GM18526 (cell line): ENCODE measurements at regions not wholly inside any gene's neighbourhood (a gene's known extent, or its start where the extent isn't known, plus 50 kb on each side); places are given as distances from the start of the nearest gene placed in this dataset.

Experiments used
- POLR2A ChIP-seq: IDR thresholded peaks from 3 replicates; pipeline ENCODE4 v1.6.1; 2011; ENCODE audit not compliant: insufficient read length; ENCODE audit errors: extremely low read depth

- no peak for TF ChIP-seq POLR2A
Measured at GRCh38 chr1:38516560-38516959, 343.0 kb downstream of the RRAGC start.

GRCh38 chr1:38512789-38513188 is 346.8 kb downstream of the RRAGC start:
- TF ChIP-seq POLR2A, result no peak

GRCh38 chr1:38512024-38512767 is 347.4 kb downstream of the RRAGC start:
- TF ChIP-seq POLR2A, result no peak

GRCh38 chr1:38508232-38508631 is 351.3 kb downstream of the RRAGC start:
- TF ChIP-seq POLR2A, result no peak

GRCh38 chr1:38507563-38507962 is 352.0 kb downstream of the RRAGC start:
- TF ChIP-seq POLR2A, result no peak

GRCh38 chr1:38505944-38506343 is 353.6 kb downstream of the RRAGC start:
- TF ChIP-seq POLR2A, result no peak

- TF ChIP-seq POLR2A, result no peak
Measured at GRCh38 chr1:38502758-38503157, 356.8 kb downstream of the RRAGC start.

GRCh38 chr1:38500891-38501290 is 358.7 kb downstream of the RRAGC start:
- no peak for TF ChIP-seq POLR2A

GRCh38 chr1:38500352-38500751 is 359.2 kb downstream of the RRAGC start:
- no peak for TF ChIP-seq POLR2A

GRCh38 chr1:38498686-38499085 is 360.9 kb downstream of the RRAGC start:
- no peak for TF ChIP-seq POLR2A

- no peak for TF ChIP-seq POLR2A
Measured at GRCh38 chr1:38497921-38498656, 361.5 kb downstream of the RRAGC start.

GRCh38 chr1:38489844-38490270 is 369.7 kb downstream of the RRAGC start:
- TF ChIP-seq POLR2A, result no peak

- TF ChIP-seq POLR2A, result no peak
Measured at GRCh38 chr1:38488162-38488898, 371.2 kb downstream of the RRAGC start.

- no peak for TF ChIP-seq POLR2A
Measured at GRCh38 chr1:38487396-38487795, 372.2 kb downstream of the RRAGC start.

- no peak for TF ChIP-seq POLR2A
Measured at GRCh38 chr1:38486085-38486484, 373.5 kb downstream of the RRAGC start.

GRCh38 chr1:38481871-38482826 is 377.4 kb downstream of the RRAGC start:
- TF ChIP-seq POLR2A, result no peak
